ENCODE measurements at regions not wholly inside any gene's neighbourhood (a gene's known extent, or its start where the extent isn't known, plus 50 kb on each side); places are given as distances from the start of the nearest gene placed in this dataset.

DNA sequence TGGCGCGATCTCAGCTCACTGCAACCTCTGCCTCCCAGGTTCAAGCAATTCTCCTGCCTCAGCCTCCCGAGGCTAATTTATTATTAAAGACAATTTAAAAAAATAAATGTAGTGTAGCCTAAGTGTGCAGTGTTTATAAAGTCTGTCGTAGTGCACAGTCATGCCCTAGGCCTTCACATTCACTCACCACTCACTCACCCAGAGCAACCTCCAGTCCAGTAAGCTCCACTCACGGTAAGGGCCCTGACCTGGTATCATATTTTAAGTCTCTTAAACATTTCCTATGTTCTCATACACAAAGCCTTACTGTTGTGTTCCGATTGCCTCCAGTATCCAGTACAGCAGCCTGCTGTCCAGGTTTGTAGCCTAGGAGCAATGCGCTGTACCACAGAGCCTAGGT lies 168.2 kb upstream of the FOXQ1 start:
- WGBS (ENCODE audit: insufficient coverage, low coverage, low lambda C conversion rate, missing lambda C conversion rate), result 82% methylated on average over 7 of the region's 7 CpGs
- no peaks in the 10 kb centered on the region for H3K4me1 ChIP-seq
- no peaks in the 10 kb centered on the region for H3K27me3 ChIP-seq
- intact Hi-C loops (cut with DNase I), result no loop called here
- no peak for DNase-seq
- H3K9me3 ChIP-seq, result no peaks in the 10 kb centered on the region
- no peaks in the 10 kb centered on the region for H3K36me3 ChIP-seq
- ATAC-seq, result no peak
- no peak overlapping the region for H3K27ac ChIP-seq
- no peak overlapping the region for H3K4me3 ChIP-seq
- TF ChIP-seq, protein P1, sequence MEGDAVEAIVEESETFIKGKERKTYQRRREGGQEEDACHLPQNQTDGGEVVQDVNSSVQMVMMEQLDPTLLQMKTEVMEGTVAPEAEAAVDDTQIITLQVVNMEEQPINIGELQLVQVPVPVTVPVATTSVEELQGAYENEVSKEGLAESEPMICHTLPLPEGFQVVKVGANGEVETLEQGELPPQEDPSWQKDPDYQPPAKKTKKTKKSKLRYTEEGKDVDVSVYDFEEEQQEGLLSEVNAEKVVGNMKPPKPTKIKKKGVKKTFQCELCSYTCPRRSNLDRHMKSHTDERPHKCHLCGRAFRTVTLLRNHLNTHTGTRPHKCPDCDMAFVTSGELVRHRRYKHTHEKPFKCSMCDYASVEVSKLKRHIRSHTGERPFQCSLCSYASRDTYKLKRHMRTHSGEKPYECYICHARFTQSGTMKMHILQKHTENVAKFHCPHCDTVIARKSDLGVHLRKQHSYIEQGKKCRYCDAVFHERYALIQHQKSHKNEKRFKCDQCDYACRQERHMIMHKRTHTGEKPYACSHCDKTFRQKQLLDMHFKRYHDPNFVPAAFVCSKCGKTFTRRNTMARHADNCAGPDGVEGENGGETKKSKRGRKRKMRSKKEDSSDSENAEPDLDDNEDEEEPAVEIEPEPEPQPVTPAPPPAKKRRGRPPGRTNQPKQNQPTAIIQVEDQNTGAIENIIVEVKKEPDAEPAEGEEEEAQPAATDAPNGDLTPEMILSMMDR (IDR thresholded peaks at IDR 0.05), result no peak
- TF ChIP-seq POLR2A (IDR thresholded peaks at IDR 0.05), result no peak

DNA sequence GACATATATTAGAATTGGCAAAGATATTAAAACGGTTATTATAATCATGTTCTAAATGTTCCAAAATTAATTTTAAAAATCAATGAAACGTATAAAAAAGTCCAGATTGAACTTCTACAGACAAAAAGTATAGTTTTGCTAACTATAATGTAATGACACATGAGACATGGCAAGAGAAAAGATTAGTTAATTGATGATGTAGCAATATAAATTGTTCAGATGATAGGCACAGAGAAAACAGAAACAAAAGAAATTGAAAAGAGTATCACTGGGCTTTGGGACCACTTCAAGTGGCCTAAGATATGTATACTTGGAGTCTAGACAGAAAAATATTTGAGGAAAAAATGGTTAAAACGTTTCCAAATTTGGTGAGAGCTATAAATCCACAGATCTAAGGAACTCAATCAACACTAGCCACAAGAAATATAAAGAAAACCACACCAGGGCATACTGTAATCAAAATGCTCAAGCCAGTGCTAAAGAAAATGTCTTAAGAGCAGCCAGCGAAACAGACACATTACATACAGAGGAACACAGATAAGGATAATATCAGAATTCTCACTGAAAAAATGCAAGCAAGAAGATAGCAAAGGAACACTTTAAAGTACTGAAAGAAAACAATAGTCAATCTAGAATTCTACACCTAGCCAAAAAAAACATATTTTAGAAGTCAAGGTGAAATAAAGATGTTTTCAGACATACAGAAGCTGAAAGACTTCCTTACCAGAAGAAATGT lies 172.6 kb upstream of the FOXQ1 start:
- Histone ChIP-seq H3K36me3 (no peaks in the 10 kb centered on the region), H3K27me3 (no peaks in the 10 kb centered on the region), H3K4me1 (peaks cover 0 to 3% (median 0%) of the 10 kb centered on the region in 4 donors), H3K4me3 (no peak overlapping the region), H3K27ac (no peak overlapping the region), H3K9me3 (no peaks in the 10 kb centered on the region)
- TF ChIP-seq, protein P1 (IDR thresholded peaks at IDR 0.05), result no peak
- no peak for TF ChIP-seq POLR2A (IDR thresholded peaks at IDR 0.05)
- DNase-seq, result no peak
- 42% methylated on average over 4 of the region's 4 CpGs for WGBS (ENCODE audit: insufficient coverage, low coverage, low lambda C conversion rate, missing lambda C conversion rate)
- intact Hi-C loops (cut with DNase I), result no loop called here
- no peak for ATAC-seq

DNA sequence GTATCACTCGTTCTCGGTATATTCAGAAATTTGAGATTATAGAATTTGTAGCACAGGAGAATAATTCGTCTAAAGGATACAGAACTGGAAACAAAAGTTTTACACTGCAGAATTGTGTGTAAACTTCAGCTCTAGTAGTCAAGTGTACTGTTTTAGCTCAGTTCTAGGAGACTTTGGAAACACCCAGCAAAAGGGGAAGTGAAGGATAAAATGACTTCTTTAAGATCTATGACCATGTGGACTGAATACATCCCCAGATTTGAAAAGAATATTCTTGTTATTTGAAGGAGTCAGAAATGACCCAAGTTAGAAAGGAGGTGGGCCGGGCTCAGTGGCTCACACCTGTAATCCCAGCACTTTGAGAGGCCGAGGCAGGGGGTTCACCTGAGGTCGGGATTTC lies 174.0 kb upstream of the FOXQ1 start:
- WGBS (ENCODE audit: insufficient coverage, low coverage, low lambda C conversion rate, missing lambda C conversion rate), result 84% methylated on average over 6 of the region's 6 CpGs
- H3K4me1 ChIP-seq, result peaks cover 0 to 3% (median 0%) of the 10 kb centered on the region in 4 donors
- DNase-seq (no peak), ATAC-seq (no peak)
- no peaks in the 10 kb centered on the region for H3K36me3 ChIP-seq
- H3K27me3 ChIP-seq, result no peaks in the 10 kb centered on the region
- intact Hi-C loops (cut with DNase I), result no loop called here
- TF ChIP-seq, protein P1 (IDR thresholded peaks at IDR 0.05), result no peak
- TF ChIP-seq POLR2A (IDR thresholded peaks at IDR 0.05), result no peak
- no peak overlapping the region for H3K4me3 ChIP-seq
- no peak overlapping the region for H3K27ac ChIP-seq
- no peaks in the 10 kb centered on the region for H3K9me3 ChIP-seq

DNA sequence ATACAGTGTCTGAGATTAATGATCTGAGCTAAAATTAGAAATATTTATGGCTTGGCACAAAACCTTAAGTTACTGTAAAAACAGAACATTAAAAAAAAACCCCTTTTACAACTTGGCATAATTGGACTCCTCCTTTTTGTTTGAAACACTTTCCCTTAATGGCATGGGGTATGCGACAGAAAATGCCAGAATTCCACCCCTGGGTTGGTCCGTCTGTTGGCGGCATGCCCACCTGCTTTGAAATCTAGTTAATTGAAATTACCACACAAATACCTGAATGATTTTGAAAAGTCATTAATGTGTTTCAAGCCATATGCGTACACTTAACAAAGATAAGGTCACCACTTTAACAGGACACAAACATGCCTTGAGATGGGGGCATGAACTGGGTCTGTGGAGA lies 175.1 kb upstream of the FOXQ1 start:
- Histone ChIP-seq H3K9me3 (no peaks in the 10 kb centered on the region), H3K27ac (peak overlapping the region in 1 of 3 donors; percentile 41), H3K27me3 (no peaks in the 10 kb centered on the region), H3K4me3 (no peak overlapping the region), H3K36me3 (no peaks in the 10 kb centered on the region), H3K4me1 (peaks cover 0 to 3% (median 0%) of the 10 kb centered on the region in 4 donors)
- intact Hi-C loops (cut with DNase I), result no loop called here
- no peak for ATAC-seq
- no peak for DNase-seq
- TF ChIP-seq, protein P1 (IDR thresholded peaks at IDR 0.05), result no peak
- TF ChIP-seq POLR2A (IDR thresholded peaks at IDR 0.05), result no peak
- WGBS (ENCODE audit: insufficient coverage, low coverage, low lambda C conversion rate, missing lambda C conversion rate), result 70% methylated on average over 4 of the region's 4 CpGs
